ENCODE measurements at regions not wholly inside any gene's neighbourhood (a gene's known extent, or its start where the extent isn't known, plus 50 kb on each side); places are given as distances from the start of the nearest gene placed in this dataset.
"Not testable (repeated sequence)": the region's sequence is repeated elsewhere in the genome, so short reads cannot be mapped to it uniquely, and the experiment has no call there.

- not testable (repeated sequence) for TF ChIP-seq CTCF, POLR2A (IDR thresholded peaks at IDR 0.05)
These were observed 101.8 kb downstream of the ATP6V0E2 start for GRCh38 chr7:149975608-149976007.
